NOMO-1 (cell line): ENCODE measurements at regions not wholly inside any gene's neighbourhood (a gene's known extent, or its start where the extent isn't known, plus 50 kb on each side); places are given as distances from the start of the nearest gene placed in this dataset.

Experiments
- DNase-seq, 2 experiments: peaks; one replicate each; lab custom pipeline; 2025; ENCODE audit not compliant: unreplicated experiment in 2 of 2; lab: John Stamatoyannopoulos, UW

DNA sequence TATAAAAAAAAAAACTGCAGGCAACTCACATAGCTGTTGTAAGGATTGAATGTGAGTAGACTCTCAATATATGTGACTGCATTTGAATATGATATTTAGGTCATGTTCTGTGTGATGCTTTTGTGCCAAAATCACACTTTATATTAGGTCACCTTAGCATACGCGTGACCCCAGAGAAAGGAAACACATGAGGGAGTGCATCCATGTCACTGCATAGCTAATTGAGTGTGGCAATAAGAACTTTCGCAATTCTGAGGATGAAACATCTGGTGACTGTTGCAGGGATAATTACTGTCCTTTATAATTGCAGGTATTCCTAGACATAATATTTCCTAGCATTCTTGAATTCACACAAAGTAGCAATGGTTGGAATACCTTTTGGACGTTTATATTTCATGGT is 459.5 kb upstream of the KLF4 start:
- peak; percentile 55 to 88 for DNase-seq

DNA sequence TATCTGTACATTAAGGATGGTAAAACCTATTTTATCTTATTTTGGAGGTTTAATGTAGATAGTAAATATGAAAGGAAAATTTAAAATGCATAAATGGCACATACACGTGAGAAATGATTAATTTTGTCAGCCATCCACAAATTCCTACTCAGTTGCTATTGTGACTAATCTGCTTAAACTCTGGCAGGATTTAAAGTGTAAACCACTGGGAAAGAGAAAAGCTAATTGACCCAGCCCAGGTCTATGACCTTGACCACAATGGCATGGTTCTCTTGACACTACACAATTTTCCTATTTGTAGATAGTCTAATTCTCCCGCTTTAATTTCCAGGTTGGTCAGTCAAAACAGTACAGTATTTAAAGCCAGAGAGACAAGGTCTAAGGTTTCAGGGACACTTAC is 459.0 kb upstream of the KLF4 start:
- DNase-seq: no peak

DNA sequence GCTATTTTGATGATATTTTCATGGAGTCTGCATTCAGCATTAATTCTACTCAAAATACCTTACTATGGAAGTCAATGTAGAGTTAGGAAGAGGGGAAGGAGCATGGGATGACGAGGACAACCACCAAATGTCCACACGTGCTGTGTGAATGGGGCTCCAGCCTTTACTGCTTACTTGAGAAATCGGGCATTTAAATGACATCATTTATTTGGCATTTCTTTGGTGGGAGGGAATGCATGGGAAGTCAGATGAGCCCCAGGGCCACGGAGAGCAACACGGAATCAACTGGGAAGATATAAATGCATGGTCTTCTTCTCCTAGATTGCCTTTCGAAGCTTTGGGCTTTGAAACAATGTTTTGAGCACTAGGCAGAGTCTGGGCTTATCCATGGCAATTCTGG is 458.5 kb upstream of the KLF4 start:
- DNase-seq: no peak

DNA sequence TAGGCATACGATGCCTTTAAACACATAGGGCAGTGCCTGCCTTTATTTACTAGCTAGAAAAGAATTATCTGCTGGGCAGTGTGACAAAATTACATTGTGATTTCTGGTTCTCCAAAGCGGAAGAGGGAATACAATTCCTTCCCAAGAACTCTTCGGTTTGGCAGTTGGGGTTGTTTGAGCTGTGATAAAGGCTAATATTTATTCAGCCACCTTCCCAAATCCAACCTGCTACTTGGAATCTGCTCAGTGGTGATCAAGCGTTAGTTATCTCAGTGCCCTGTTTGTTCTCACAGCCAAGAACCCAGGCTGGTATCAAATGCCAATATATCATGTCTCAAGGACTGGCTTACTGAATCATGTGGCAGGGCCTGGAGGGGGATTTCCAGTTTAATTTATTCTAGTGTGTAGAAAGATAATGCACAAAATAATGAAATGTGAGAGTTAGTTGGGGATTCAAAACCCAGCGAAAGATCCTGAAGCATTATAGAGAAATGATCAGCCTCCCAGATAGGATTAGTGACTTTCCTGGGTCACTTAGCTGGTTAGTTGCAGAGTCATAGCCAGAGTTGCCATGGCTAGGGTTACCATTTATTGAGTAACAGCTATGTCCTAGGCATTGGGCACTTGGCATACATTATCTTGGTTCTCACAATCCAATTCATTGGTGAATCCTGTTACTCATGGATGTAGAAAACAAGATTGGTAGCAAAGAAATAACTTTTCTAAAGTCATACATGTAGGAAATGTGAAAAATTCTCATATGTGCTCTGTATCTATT is 457.0 kb upstream of the KLF4 start:
- no peak for DNase-seq

DNA sequence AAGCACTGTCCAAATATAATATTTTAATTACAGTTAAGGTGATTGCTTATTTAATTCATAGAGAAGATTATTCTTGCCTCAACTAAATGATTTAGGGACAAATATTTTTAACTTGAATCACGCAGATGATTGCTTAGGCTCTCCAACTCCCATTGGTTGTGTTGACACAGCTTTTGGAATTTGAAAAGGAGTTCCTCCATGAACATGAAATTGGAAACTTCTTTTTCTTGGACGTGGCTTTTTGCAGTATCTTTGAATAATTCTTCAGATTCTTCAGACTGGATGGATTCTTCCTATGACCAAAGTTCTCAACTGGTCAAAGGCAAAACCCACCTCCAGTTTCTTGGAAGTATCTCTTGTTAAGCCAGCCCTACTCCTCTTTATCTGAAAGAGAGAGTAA is 456.4 kb upstream of the KLF4 start:
- no peak for DNase-seq

DNA sequence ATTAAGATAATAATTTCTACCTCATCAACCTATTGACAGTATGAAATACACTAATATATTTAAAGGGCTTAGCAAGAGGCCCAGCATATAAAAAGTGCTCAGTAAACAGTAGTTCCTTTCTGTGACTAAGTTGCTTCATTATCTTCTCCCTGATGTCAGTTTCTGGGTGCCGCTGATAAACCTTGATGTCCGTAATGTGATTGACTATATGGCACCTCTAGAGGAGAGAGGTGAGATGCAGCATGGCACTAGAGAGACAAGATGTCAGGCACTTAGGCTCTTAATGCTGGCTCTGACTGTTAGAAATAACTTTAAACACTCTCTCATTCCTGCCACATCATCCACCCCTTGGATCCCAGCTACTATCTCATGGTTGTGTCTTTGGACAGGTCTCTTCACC is 455.9 kb upstream of the KLF4 start:
- no peak for DNase-seq

GRCh38 chr9:107944387-107944786 is 454.8 kb upstream of the KLF4 start:
- DNase-seq: no peak

DNA sequence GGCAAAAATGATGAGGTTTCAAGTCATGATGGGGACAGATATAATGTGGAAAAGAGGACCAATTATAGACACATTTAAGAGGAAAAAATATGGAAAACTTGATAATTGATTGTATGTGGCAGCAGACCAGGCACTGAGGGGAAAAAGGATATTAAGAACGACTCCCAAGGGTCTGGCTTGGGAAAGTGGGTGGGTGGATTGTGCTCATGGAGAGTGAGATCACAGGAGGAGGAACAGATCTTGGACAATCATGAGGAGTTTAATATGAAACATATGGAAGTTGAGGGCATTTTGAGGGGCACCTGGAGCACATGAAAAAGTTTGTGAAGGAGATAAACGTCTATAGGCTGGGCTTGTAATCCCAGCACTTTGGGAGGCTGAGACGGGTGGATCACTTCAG is 454.3 kb upstream of the KLF4 start:
- DNase-seq: no peak

- no peak for DNase-seq
Observed at GRCh38 chr9:107942856-107943255, 453.3 kb upstream of the KLF4 start.

DNA sequence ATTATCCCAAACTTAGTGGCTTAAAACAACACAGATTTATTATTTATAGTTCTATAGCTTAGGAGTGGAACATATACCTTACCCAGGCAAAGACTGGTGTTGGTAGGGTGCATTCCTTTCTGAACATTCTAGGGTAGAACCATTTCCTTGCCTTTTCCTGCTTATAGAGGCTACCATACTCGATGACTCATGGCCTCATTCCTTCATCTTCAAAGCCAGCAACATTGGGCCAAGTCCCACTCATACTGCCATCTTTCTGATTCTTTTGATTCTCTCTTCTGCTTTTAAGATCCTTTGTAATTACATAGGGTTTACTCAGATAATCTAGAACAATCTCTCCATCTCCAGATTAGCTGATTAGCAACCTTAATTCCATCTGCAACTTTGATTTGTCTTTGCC is 452.7 kb upstream of the KLF4 start:
- no peak for DNase-seq

GRCh38 chr9:107940616-107941595 is 451.3 kb upstream of the KLF4 start:
- DNase-seq: no peak

DNA sequence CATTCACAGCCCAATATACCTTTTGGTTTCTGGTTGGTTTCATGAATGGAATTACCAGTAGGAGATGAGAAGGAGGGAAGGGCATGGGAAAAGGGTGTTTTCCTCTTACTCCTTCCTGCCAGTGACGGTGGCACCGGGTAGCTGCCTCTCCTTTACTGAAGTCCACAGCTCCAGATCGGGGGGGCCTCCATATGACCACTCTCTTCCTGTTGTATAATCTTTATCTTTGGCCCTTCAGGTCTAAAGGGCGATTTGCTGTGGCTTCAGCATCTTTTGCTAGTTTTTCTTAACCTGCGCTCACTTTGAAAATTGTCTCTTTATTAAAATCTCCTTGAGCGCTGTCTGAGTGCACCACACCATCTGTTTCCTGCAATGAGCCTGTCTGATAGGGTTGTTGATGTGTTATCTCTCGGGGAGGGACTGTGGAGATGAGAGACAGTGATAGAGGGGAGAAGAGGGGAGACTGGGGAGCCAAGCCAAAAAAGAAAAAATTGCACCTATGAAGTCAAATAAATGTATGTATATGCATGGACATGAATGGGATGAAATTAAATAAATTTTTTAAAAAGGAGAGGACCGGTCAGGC is 449.3 kb upstream of the KLF4 start:
- DNase-seq: no peak

DNA sequence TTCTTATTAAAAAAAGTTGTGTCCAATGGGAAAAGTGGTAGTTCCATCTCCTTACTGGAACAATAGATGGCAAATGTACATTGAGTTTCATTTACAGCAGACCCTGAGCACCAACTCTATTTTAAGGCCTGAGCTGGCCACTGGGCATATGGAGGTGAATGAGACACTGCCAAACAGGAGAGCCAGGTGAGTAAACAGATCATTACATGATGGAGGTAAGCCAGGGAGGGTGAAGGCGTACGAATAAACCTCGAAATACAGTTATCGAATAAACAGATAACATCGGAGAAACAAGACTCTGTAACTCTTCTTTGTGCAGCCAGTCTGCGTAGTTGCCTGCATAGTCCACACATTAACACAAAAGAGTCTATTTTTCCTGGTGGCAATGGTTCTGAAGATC is 446.4 kb upstream of the KLF4 start:
- DNase-seq: no peak

- DNase-seq: no peak
Observed at GRCh38 chr9:107933516-107933915, 443.9 kb upstream of the KLF4 start.

- no peak for DNase-seq
Observed at GRCh38 chr9:107933097-107933496, 443.5 kb upstream of the KLF4 start.

- DNase-seq: no peak
Observed at GRCh38 chr9:107932601-107933000, 443.0 kb upstream of the KLF4 start.

DNA sequence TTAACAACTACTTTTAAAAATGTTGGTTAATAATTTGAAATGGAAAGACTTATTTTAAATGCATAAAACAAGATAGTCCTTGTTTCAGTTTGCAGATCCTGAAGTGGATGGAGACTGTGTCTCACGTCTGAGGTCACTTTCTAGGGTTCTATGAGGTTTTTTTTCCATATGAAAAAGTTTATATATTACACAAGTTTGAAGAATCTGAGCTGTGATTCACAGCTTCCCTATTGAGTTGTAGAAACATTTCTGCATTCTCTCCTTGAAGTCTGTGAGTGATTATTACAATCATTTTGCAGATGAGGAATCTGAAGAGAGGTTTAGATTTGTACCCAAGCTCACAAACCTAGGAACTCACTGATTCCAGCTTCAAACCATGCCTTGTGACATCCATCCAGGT is 442.5 kb upstream of the KLF4 start:
- peak in 1 of 2 experiments; percentile 39 for DNase-seq

GRCh38 chr9:107931071-107931715 is 441.6 kb upstream of the KLF4 start:
- no peak for DNase-seq

DNA sequence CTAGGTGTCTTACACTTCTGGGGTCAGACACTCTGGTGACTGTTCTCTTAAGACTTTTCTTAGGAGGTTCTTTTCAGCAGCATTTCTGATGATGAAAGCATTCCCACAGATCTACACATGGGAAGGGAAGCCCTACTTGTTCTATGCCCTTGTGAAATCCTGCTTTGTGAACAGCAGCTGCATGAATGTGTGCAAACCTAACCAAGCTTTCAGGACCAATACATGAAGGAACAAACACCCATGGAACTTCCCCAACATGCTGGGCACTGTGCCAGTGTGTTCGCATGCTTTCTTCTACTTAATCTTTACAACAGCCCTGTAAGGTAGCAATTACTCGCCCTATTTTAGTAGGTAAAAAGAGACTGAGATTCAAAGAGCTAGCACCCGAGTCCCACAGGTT is 439.9 kb upstream of the KLF4 start:
- peak; percentile 11 to 40 for DNase-seq

DNA sequence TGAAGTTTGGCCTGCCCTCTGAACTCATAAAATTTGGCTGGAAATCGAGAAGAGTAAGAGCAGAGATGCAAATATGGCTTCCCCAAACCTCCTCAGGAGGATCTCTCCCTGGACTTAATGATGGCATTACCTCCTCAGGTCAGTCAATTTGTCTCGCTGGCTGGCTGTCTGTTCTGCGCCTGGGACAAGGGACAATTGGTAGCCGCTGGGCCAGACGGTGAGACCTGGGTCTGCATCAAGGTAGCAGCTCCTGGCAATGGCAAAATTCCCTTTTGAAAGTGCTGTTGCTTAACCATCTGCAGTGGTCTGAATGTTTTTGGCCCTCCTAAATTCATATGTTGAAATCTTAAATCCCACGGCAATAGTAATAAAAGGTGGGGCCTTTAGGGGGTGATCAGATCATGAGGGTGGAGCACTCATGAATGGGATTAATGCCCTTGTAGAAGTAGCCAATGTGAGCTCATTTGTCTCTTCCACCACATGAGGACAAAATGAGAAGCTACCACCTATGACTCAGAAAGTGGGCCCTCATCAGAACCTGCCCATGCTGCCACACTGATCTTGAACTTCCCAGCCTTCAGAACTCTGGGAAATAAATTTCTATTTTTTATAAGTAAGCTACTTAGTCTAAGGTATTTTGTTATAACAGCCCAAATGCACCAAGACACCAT is 439.3 kb upstream of the KLF4 start:
- no peak for DNase-seq
